Cardiac fibroblast (primary cell): ENCODE measurements at regions not wholly inside any gene's neighbourhood (a gene's known extent, or its start where the extent isn't known, plus 50 kb on each side); places are given as distances from the start of the nearest gene placed in this dataset.
A peak's percentile ranks its signal among the peaks of the same experiment; 100 is the strongest.
"Not testable (repeated sequence)": the region's sequence is repeated elsewhere in the genome, so short reads cannot be mapped to it uniquely, and the experiment has no call there.

ENCODE experiments used
- DNase-seq, 2 donors: peaks; one replicate each; pipeline versions ENCODE4 v3.0.0 to v3.0.0-alpha.2; 2010; ENCODE audit warnings: low read depth in 2 of 2
- H3K4me3 ChIP-seq, 2 donors: replicated peaks in 1 of 2; 1 replicate in 1 of 2; 2 replicates in 1 of 2; pipeline ENCODE4 v1.5.1; 2011; ENCODE audit warnings: low read depth in 2 of 2, low read length in 2 of 2, mild to moderate bottlenecking in 2 of 2, moderate library complexity in 1 of 2
- TF ChIP-seq, protein P1 (sequence below): IDR thresholded peaks from one replicate; pipeline ENCODE4 v1.5.1; 2011; ENCODE audit warnings: low read depth, mild to moderate bottlenecking, low read length, inconsistent platforms

GRCh38 chrX:40788698-40789097 lies 53.4 kb upstream of the MED14 start:
- not testable (repeated sequence) for H3K4me3 ChIP-seq, DNase-seq

- no peak for DNase-seq
- no peak overlapping the region for H3K4me3 ChIP-seq
Measured at GRCh38 chrX:40792433-40792832, 57.1 kb upstream of the MED14 start.

DNA sequence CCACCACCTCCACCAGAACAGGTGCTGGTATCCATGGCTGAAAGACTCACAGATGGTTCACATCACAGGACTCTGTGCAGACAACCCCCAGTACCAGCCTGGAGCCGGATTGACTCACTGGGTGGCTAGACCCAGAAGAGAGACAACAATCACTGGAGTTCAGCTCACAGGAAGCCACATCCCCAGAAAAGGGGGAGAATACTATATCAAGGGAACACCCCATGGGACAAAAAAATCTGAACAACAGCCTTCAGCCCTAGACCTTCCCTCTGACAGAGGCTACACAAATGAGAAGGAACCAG lies 59.4 kb upstream of the MED14 start:
- peak in 1 of 2 donors; percentile 60 for DNase-seq
- H3K4me3 ChIP-seq = not testable (repeated sequence)

More at GRCh38 chrX:40792433-40792832, 57.1 kb upstream of the MED14 start:
- TF ChIP-seq, protein P1, sequence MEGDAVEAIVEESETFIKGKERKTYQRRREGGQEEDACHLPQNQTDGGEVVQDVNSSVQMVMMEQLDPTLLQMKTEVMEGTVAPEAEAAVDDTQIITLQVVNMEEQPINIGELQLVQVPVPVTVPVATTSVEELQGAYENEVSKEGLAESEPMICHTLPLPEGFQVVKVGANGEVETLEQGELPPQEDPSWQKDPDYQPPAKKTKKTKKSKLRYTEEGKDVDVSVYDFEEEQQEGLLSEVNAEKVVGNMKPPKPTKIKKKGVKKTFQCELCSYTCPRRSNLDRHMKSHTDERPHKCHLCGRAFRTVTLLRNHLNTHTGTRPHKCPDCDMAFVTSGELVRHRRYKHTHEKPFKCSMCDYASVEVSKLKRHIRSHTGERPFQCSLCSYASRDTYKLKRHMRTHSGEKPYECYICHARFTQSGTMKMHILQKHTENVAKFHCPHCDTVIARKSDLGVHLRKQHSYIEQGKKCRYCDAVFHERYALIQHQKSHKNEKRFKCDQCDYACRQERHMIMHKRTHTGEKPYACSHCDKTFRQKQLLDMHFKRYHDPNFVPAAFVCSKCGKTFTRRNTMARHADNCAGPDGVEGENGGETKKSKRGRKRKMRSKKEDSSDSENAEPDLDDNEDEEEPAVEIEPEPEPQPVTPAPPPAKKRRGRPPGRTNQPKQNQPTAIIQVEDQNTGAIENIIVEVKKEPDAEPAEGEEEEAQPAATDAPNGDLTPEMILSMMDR = no peak

DNA sequence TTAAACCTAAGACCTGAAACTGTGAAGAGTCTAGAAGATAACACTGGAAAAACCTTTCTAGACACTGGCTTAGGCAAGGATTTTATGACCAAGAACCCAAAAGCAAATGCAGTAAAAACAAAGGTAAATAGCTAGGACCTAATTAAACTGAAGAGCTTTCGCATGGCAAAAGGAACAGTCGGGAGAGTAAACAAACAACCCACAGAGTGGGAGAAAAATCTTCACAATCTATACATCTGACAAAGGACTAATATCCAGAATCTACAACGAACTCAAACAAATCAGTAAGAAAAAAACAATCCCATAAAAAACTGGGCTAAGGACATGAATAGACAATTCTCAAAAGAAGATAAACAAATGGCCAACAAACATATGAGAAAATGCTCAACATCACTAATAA lies 64.4 kb upstream of the MED14 start:
- DNase-seq, H3K4me3 ChIP-seq: not testable (repeated sequence)

GRCh38 chrX:40805404-40805803 lies 70.1 kb upstream of the MED14 start:
- DNase-seq = no peak
- H3K4me3 ChIP-seq = no peak overlapping the region
- TF ChIP-seq, protein P1 = no peak

DNA sequence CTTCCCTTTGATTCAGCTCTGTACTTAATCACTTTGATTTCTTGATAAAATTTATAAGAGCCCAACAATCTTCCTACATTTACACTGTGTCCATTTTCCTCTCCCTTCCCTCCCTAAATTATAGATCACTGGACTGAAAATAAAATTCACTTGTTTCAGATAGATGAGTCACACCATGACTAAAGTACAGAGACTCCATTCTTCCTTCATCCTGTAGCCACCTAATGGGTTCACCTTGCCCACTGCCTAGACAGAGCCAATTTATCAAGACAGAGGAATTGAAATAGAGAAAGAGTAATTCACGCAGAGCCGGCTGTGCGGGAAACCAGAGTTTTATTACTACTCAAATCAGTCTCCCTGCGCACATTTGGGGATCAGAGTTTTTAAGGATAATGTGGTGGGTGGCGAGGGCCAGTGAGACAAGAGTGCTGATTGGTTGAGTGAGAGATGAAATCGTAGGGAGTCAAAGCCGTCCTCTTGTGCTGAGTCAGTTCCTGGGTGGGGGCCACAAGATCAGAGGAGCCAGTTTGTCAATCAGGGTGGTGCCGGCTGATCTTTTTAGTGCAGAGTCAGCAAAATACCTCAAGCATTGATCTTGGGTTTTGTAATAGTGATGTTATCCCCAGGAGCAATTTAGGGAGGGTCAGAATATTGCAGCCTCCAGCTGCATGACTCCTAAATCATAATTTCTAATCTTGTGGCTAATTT lies 71.3 kb upstream of the MED14 start:
- TF ChIP-seq, protein P1 = no peak
- no peak overlapping the region for H3K4me3 ChIP-seq
- DNase-seq = peak in 1 of 2 donors; percentile 4

- H3K4me3 ChIP-seq = no peak overlapping the region
- TF ChIP-seq, protein P1 = no peak
- no peak for DNase-seq
Measured at GRCh38 chrX:40807384-40807783, 72.0 kb upstream of the MED14 start.

DNA sequence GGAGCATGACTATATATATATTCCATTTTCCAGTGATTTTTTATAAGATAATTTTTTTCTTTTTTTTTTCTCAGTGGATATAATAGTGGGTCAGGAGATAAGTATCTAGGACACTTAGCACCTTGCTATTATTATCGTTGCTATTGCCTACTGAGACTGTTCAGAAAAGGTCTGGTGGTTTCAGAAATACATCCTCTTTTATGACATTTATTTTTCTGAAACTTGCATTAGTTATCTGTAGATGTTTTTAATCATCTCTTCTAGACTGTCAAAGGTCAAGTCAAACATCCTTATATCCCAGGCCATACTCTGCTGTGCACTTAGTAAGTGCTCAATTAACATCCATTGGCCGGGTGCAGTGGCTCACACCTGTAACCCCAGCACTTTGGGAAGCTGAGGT lies 72.9 kb upstream of the MED14 start:
- no peak overlapping the region for H3K4me3 ChIP-seq
- no peak for DNase-seq
- TF ChIP-seq, protein P1 = no peak

DNA sequence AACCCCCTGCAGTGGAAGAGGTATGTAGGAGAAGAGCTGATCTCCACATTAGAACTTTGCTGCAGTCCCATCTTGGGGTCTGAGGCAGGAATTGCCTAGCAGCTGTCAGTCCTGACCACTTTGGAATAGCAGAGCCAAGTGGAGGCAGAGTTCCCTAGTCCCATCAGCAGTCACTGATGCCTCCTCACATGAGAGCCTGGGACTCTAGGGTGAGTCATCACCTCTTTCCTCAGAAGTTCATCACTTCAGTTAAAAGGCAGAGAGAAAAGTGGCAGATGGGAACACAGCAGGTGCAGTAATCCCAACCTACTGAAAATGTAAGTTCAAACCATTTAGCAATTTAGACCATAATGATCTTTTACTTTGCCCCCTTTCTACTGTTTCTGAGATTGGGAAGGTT lies 73.9 kb upstream of the MED14 start:
- peak in 1 of 2 donors; percentile 28 for DNase-seq
- H3K4me3 ChIP-seq = no peak overlapping the region
- TF ChIP-seq, protein P1 = no peak

DNA sequence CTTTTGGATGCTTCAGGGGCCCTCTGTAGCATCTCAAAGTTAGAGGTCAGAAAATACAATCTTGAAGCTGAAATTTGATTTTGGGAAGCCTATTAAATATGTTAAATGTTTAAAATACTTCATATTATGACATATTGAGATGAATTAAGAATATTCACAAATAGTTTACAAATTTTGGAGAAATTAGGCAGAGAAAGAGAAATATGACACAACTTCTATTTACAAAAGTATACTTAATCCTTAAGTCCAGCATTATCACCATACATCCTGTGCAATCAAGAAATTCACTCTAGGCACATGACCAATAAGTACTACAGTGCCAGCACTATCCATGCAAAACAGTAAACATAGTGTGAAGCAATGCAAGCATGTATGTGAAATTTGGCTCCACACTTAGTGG lies 79.7 kb upstream of the MED14 start:
- not testable (repeated sequence) for DNase-seq, H3K4me3 ChIP-seq
